A549 (cell line): ENCODE measurements at regions not wholly inside any gene's neighbourhood (a gene's known extent, or its start where the extent isn't known, plus 50 kb on each side); places are given as distances from the start of the nearest gene placed in this dataset.

Experiments used
- ATAC-seq, 2 experiments: fragments of 200-7000 bp in 1 of 2; fragments of >200 bp in 1 of 2; cut with Nextera tagmentation in 1 of 2; cut with Tn5 transposase in 1 of 2; 3 replicates each; pipeline versions ENCODE4 v1.8.0 to v1.9.1; 2018 to 2020; ENCODE audit warnings: mild to moderate bottlenecking in 1 of 2, moderate library complexity in 1 of 2
- CTCF ChIA-PET: fragments of 300-600 bp; sonication (Branson Sonifier 250); formaldehyde crosslinking; extraction: SDS; loops from one replicate; lab custom pipeline; 2021; ENCODE audit warnings: antibody characterized with exemption, inconsistent platforms; lab: Yijun Ruan, JAX
- POLR2A ChIA-PET: fragments of 350-600 bp; formaldehyde crosslinking; extraction: SDS; loops from one replicate; lab custom pipeline; 2021; ENCODE audit warnings: antibody characterized with exemption, inconsistent platforms; lab: Yijun Ruan, JAX
- DNase-seq, 2 experiments: peaks; one replicate each; pipeline versions ENCODE4 v3.0.0 to v3.0.0-alpha.2; 2011 to 2016; ENCODE audit warnings: low read depth in 1 of 2, low spot score in 1 of 2
- FAIRE-seq: peaks from 2 replicates; lab custom pipeline; 2011; peaks lifted over from hg19 to GRCh38; lab: Jason Lieb, UNC
- H3K27ac ChIP-seq, 2 experiments: fragments of >200 bp; sonication (Bioruptor Twin); formaldehyde crosslinking; 3 replicates each; pipeline ENCODE4 v1.5.1; 2016 to 2017
- H3K4me1 ChIP-seq: fragments of >200 bp; sonication (Bioruptor Twin); formaldehyde crosslinking; 3 replicates; pipeline ENCODE4 v1.6.1; 2016
- H3K4me2 ChIP-seq: fragments of >200 bp; sonication (Bioruptor Twin); formaldehyde crosslinking; 3 replicates; pipeline ENCODE4 v1.6.1; 2016
- H3K4me3 ChIP-seq: fragments of >200 bp; sonication (Bioruptor Twin); formaldehyde crosslinking; 3 replicates; pipeline ENCODE4 v1.5.1; 2016
- H3K9me3 ChIP-seq: fragments of >200 bp; sonication (Bioruptor Twin); formaldehyde crosslinking; 3 replicates; pipeline ENCODE4 v1.6.1; 2016
- CBX2 ChIP-seq: fragments of 200-600 bp; sonication (generic); IDR thresholded peaks from 2 replicates; pipeline ENCODE4 v1.6.1; 2016; ENCODE audit warnings: low read depth, mild to moderate bottlenecking, borderline replicate concordance
- CHD4 ChIP-seq: fragments of 200-600 bp; sonication (generic); IDR thresholded peaks from 2 replicates; pipeline ENCODE4 v1.6.1; 2016; ENCODE audit warnings: antibody characterized with exemption, mild to moderate bottlenecking, borderline replicate concordance
- EHMT2 ChIP-seq: fragments of 200-600 bp; sonication (generic); IDR thresholded peaks from 2 replicates; pipeline ENCODE4 v1.6.1; 2016; ENCODE audit warnings: antibody characterized with exemption, low read depth, mild to moderate bottlenecking, moderate library complexity
- ELK1 ChIP-seq: fragments of 150-350 bp; IDR thresholded peaks from 2 replicates; pipeline ENCODE4 v1.6.1; 2014; ENCODE audit warnings: low read depth, mild to moderate bottlenecking, low read length
- EP300 ChIP-seq, 2 experiments: fragments of >200 bp; sonication (Bioruptor Twin); formaldehyde crosslinking; IDR thresholded peaks; 2 replicates in 1 of 2; 3 replicates in 1 of 2; pipeline ENCODE4 v1.6.1; 2016 to 2017
- ESRRA ChIP-seq: fragments of 150-350 bp; IDR thresholded peaks from 2 replicates; pipeline ENCODE4 v1.6.1; 2014; ENCODE audit warnings: mild to moderate bottlenecking, low read length, borderline replicate concordance
- FOSB ChIP-seq: fragments of 250-450 bp; sonication (Bioruptor Pico); IDR thresholded peaks from 2 replicates; pipeline ENCODE4 v1.5.0; 2020; ENCODE audit warnings: mild to moderate bottlenecking, moderate library complexity
- FOSL2 ChIP-seq, 2 experiments: fragments of 450-650 bp in 1 of 2; fragments of >200 bp in 1 of 2; sonication (Bioruptor Twin) in 1 of 2; formaldehyde crosslinking; IDR thresholded peaks; 2 replicates each; pipeline versions ENCODE4 v1.5.0 to v1.6.1; 2016 to 2020; ENCODE audit warnings: mild to moderate bottlenecking in 1 of 2, moderate library complexity in 1 of 2
- HDAC2 ChIP-seq: fragments of 200-600 bp; sonication (generic); IDR thresholded peaks from 2 replicates; pipeline ENCODE4 v1.6.1; 2016
- HMGXB4 ChIP-seq: fragments of 250-450 bp; sonication (Bioruptor Pico); IDR thresholded peaks from 2 replicates; pipeline ENCODE4 v1.5.0; 2021; ENCODE audit warnings: mild to moderate bottlenecking, moderate library complexity, borderline replicate concordance
- HOXB13 ChIP-seq: fragments of 250-450 bp; sonication (Bioruptor Pico); IDR thresholded peaks from 2 replicates; pipeline ENCODE4 v1.5.0; 2020; ENCODE audit warnings: low read depth, mild to moderate bottlenecking, moderate library complexity
- HOXB5 ChIP-seq: fragments of 250-450 bp; sonication (Bioruptor Pico); IDR thresholded peaks from 2 replicates; pipeline ENCODE4 v1.5.0; 2020; ENCODE audit warnings: mild to moderate bottlenecking, moderate library complexity
- KDM5A ChIP-seq: fragments of 200-600 bp; sonication (generic); IDR thresholded peaks from 2 replicates; pipeline ENCODE4 v1.6.1; 2016; ENCODE audit warnings: antibody characterized with exemption, mild to moderate bottlenecking
- MAFK ChIP-seq: fragments of 450-650 bp; IDR thresholded peaks from 2 replicates; pipeline ENCODE4 v1.6.1; 2014; ENCODE audit not compliant: partially characterized antibody
- MYC ChIP-seq: IDR thresholded peaks from 2 replicates; pipeline ENCODE4 v1.6.1; 2012; ENCODE audit warnings: mild to moderate bottlenecking, inconsistent platforms, low read length, improper control_type of control experiment, borderline replicate concordance
- PHF8 ChIP-seq: fragments of 200-600 bp; sonication (generic); IDR thresholded peaks from 2 replicates; pipeline ENCODE4 v1.6.1; 2016; ENCODE audit warnings: low read depth, mild to moderate bottlenecking, antibody characterized with exemption, moderate library complexity, borderline replicate concordance
- RARB ChIP-seq: fragments of 250-450 bp; sonication (Bioruptor Pico); IDR thresholded peaks from 2 replicates; pipeline ENCODE4 v1.8.0; 2021; ENCODE audit warnings: mild to moderate bottlenecking, moderate library complexity
- RNF2 ChIP-seq: fragments of 200-600 bp; sonication (generic); IDR thresholded peaks from 2 replicates; pipeline ENCODE4 v1.6.1; 2016; ENCODE audit warnings: low read depth, mild to moderate bottlenecking, antibody characterized with exemption, moderate library complexity, borderline replicate concordance
- SMC3 ChIP-seq: fragments of >200 bp; sonication (Bioruptor Twin); formaldehyde crosslinking; IDR thresholded peaks from 3 replicates; pipeline ENCODE4 v1.6.1; 2018; ENCODE audit warnings: inconsistent platforms
- SREBF2 ChIP-seq: fragments of 450-650 bp; IDR thresholded peaks from 2 replicates; pipeline ENCODE4 v1.6.1; 2014; ENCODE audit warnings: mild to moderate bottlenecking, moderate library complexity
- TP53 ChIP-seq: fragments of 250-450 bp; sonication (Bioruptor Pico); IDR thresholded peaks from 2 replicates; pipeline ENCODE4 v1.5.0; 2021; ENCODE audit warnings: mild to moderate bottlenecking, moderate library complexity
- ZSCAN20 ChIP-seq: fragments of 250-450 bp; sonication (Bioruptor Pico); IDR thresholded peaks from 2 replicates; pipeline ENCODE4 v1.8.0; 2022; ENCODE audit warnings: mild to moderate bottlenecking, moderate library complexity
- WGBS: methylation state at CpG from one replicate; pipeline ENCODE4 v1.1.6; 2017; ENCODE audit errors: missing lambda C conversion rate; 5-methylcytosine and 5-hydroxymethylcytosine counted together
- TF ChIP-seq, protein P1 (sequence below): fragments of 200-600 bp; sonication (generic); IDR thresholded peaks from 2 replicates; pipeline ENCODE4 v1.6.1; 2016; ENCODE audit warnings: antibody characterized with exemption, mild to moderate bottlenecking, moderate library complexity
- TF ChIP-seq, protein P2 (sequence below): IDR thresholded peaks from 2 replicates; pipeline ENCODE4 v1.6.1; 2012

GRCh38 chr13:103794526-103794925 is 728.3 kb upstream of the SLC10A2 start:
- no peak for DNase-seq
- TF ChIP-seq EP300 (IDR thresholded peaks at IDR 0.05) (no peak), PHF8 (no peak), SMC3 (no peak), EHMT2 (no peak), HOXB5 (CRISPR knock-in tag) (no peak), ZSCAN20 (CRISPR knock-in tag) (no peak), MAFK (no peak), TP53 (no peak), ELK1 (no peak), SREBF2 (no peak), HOXB13 (CRISPR knock-in tag) (no peak)
- CTCF ChIA-PET: no interaction called here
- H3K4me1 ChIP-seq: no peaks in the 10 kb centered on the region
- POLR2A ChIA-PET: no interaction called here
- ATAC-seq: no peak
- no peak overlapping the region for H3K4me2 ChIP-seq
- FAIRE-seq: no peak
- H3K27ac ChIP-seq: no peak overlapping the region
- no peaks in the 10 kb centered on the region for H3K9me3 ChIP-seq
- no peak overlapping the region for H3K4me3 ChIP-seq
- WGBS: 3% methylated on average over 2 of the region's 2 CpGs

DNA sequence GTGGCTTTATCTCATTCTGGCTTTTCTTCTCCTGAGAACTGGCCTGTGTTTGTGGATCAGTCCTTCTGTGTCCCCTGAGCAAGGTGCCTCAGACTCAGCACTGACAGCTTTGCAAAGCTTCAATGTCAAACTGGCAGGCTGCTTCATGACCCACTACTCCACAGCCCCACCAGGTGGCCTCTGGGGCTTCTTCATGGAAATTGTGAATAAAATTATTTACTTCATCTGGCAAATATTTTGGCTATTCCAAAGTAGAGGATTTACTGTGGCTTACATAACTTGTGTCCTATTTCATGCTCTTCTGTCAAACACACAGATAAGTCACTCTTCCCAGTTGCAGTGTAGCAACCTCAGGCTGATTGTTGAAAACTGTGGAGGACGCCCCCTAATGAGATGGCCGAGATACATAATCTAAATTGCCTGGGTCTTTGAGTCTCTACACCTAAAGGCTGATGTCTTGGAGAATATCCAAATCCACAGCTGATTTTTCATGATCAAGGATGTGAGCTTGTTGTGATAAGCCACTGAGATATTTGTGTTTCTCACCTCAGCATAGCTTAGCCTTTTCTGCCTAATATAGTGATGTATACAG is 721.9 kb upstream of the SLC10A2 start:
- no peaks in the 10 kb centered on the region for H3K9me3 ChIP-seq
- no peak overlapping the region for H3K4me2 ChIP-seq
- TF ChIP-seq HOXB5 (CRISPR knock-in tag) (no peak), CHD4 (no peak), MAFK (no peak), RARB (CRISPR knock-in tag) (no peak), SREBF2 (no peak), HMGXB4 (CRISPR knock-in tag) (no peak), FOSB (CRISPR knock-in tag) (no peak), CBX2 (no peak), HDAC2 (no peak), PHF8 (no peak), ESRRA (no peak), KDM5A (no peak), RNF2 (no peak), EHMT2 (no peak), MYC (no peak), FOSL2 (IDR thresholded peaks at IDR 0.05) (no peak), FOSL2 (CRISPR knock-in tag; IDR thresholded peaks at IDR 0.05) (no peak)
- TF ChIP-seq, protein P1, sequence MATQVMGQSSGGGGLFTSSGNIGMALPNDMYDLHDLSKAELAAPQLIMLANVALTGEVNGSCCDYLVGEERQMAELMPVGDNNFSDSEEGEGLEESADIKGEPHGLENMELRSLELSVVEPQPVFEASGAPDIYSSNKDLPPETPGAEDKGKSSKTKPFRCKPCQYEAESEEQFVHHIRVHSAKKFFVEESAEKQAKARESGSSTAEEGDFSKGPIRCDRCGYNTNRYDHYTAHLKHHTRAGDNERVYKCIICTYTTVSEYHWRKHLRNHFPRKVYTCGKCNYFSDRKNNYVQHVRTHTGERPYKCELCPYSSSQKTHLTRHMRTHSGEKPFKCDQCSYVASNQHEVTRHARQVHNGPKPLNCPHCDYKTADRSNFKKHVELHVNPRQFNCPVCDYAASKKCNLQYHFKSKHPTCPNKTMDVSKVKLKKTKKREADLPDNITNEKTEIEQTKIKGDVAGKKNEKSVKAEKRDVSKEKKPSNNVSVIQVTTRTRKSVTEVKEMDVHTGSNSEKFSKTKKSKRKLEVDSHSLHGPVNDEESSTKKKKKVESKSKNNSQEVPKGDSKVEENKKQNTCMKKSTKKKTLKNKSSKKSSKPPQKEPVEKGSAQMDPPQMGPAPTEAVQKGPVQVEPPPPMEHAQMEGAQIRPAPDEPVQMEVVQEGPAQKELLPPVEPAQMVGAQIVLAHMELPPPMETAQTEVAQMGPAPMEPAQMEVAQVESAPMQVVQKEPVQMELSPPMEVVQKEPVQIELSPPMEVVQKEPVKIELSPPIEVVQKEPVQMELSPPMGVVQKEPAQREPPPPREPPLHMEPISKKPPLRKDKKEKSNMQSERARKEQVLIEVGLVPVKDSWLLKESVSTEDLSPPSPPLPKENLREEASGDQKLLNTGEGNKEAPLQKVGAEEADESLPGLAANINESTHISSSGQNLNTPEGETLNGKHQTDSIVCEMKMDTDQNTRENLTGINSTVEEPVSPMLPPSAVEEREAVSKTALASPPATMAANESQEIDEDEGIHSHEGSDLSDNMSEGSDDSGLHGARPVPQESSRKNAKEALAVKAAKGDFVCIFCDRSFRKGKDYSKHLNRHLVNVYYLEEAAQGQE: no peak
- TF ChIP-seq, protein P2, sequence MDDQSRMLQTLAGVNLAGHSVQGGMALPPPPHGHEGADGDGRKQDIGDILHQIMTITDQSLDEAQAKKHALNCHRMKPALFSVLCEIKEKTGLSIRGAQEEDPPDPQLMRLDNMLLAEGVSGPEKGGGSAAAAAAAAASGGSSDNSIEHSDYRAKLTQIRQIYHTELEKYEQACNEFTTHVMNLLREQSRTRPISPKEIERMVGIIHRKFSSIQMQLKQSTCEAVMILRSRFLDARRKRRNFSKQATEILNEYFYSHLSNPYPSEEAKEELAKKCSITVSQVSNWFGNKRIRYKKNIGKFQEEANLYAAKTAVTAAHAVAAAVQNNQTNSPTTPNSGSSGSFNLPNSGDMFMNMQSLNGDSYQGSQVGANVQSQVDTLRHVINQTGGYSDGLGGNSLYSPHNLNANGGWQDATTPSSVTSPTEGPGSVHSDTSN: no peak
- no peak for DNase-seq
- no peak for ATAC-seq
- WGBS: 4% methylated on average over 2 of the region's 2 CpGs
- H3K4me3 ChIP-seq: no peak overlapping the region
- CTCF ChIA-PET: no interaction called here
- no peak overlapping the region for H3K27ac ChIP-seq
- FAIRE-seq: no peak
- no peaks in the 10 kb centered on the region for H3K4me1 ChIP-seq
- POLR2A ChIA-PET: no interaction called here
